GM23338 (cell line): ENCODE measurements at regions not wholly inside any gene's neighbourhood (a gene's known extent, or its start where the extent isn't known, plus 50 kb on each side); places are given as distances from the start of the nearest gene placed in this dataset.

Experiments used
- ATAC-seq: fragments of 200-7000 bp; cut with Tn5 transposase; 3 replicates; pipeline ENCODE4 v1.9.1; 2020
- DNase-seq: peaks from one replicate; pipeline ENCODE4 v3.0.0-alpha.2; 2015; ENCODE audit warnings: low spot score
- H2AFZ ChIP-seq: fragments of 200-600 bp; sonication (generic); 2 replicates; pipeline ENCODE4 v1.8.0; 2016; ENCODE audit warnings: antibody characterized with exemption, mild to moderate bottlenecking, moderate library complexity
- H3F3A ChIP-seq: fragments of 200-600 bp; sonication (generic); replicated peaks from 2 replicates; pipeline ENCODE4 v1.8.0; 2017; ENCODE audit warnings: antibody characterized with exemption, mixed run types, low read depth
- H3K27ac ChIP-seq: fragments of 200-600 bp; sonication (generic); 2 replicates; pipeline ENCODE4 v1.6.1; 2016; ENCODE audit warnings: low read depth
- H3K27me3 ChIP-seq: fragments of 200-600 bp; sonication (generic); 2 replicates; pipeline ENCODE4 v1.8.0; 2016; ENCODE audit warnings: mild to moderate bottlenecking, mixed run types, moderate library complexity; ENCODE audit not compliant: insufficient read depth
- H3K36me3 ChIP-seq: fragments of 200-600 bp; sonication (generic); 2 replicates; pipeline ENCODE4 v1.8.0; 2016; ENCODE audit warnings: mild to moderate bottlenecking; ENCODE audit not compliant: insufficient read depth
- H3K4me1 ChIP-seq: fragments of 200-600 bp; sonication (generic); 2 replicates; pipeline ENCODE4 v1.8.0; 2016; ENCODE audit warnings: mild to moderate bottlenecking, moderate library complexity; ENCODE audit not compliant: insufficient read depth
- H3K4me2 ChIP-seq: fragments of 200-600 bp; sonication (generic); 2 replicates; pipeline ENCODE4 v1.7.1; 2017; ENCODE audit warnings: mixed run types
- H3K4me3 ChIP-seq: fragments of 200-600 bp; sonication (generic); 2 replicates; pipeline ENCODE4 v1.6.1; 2016; ENCODE audit warnings: mixed run types
- H3K79me2 ChIP-seq: fragments of 200-600 bp; sonication (generic); replicated peaks from 2 replicates; pipeline ENCODE4 v1.8.0; 2017; ENCODE audit warnings: mild to moderate bottlenecking; ENCODE audit not compliant: insufficient read depth
- H3K9me2 ChIP-seq: fragments of 200-600 bp; sonication (generic); 2 replicates; pipeline ENCODE4 v1.8.0; 2017; ENCODE audit not compliant: insufficient read depth
- H4K20me1 ChIP-seq: fragments of 200-600 bp; sonication (generic); replicated peaks from 2 replicates; pipeline ENCODE4 v1.8.0; 2017; ENCODE audit warnings: mild to moderate bottlenecking; ENCODE audit not compliant: insufficient read depth
- H3K27ac Mint-ChIP-seq: 2 replicates; pipeline ENCODE4 v1.8.0; 2020; ENCODE audit warnings: inconsistent platforms, mild to moderate bottlenecking, moderate library complexity, mixed read lengths
- H3K27me3 Mint-ChIP-seq: 3 replicates; pipeline ENCODE4 v1.8.0; 2022; ENCODE audit warnings: low read depth, mild to moderate bottlenecking, moderate library complexity, mixed read lengths, inconsistent platforms; ENCODE audit not compliant: insufficient read depth, poor library complexity
- H3K36me3 Mint-ChIP-seq: 3 replicates; pipeline ENCODE4 v1.8.0; 2021; ENCODE audit warnings: low read depth, mild to moderate bottlenecking, inconsistent platforms, moderate library complexity, mixed read lengths
- H3K4me1 Mint-ChIP-seq: 3 replicates; pipeline ENCODE4 v1.8.0; 2020; ENCODE audit warnings: mild to moderate bottlenecking, inconsistent platforms, mixed read lengths
- H3K4me3 Mint-ChIP-seq: 3 replicates; pipeline ENCODE4 v1.8.0; 2021; ENCODE audit warnings: moderate library complexity, mild to moderate bottlenecking, inconsistent platforms, mixed read lengths
- H3K9me3 Mint-ChIP-seq: 3 replicates; pipeline ENCODE4 v1.8.0; 2020; ENCODE audit warnings: moderate library complexity, mild to moderate bottlenecking, inconsistent platforms, mixed read lengths
- CREB1 ChIP-seq: fragments of 250-450 bp; sonication (Bioruptor Pico); IDR thresholded peaks from 2 replicates; pipeline ENCODE4 v1.5.0; 2020; ENCODE audit warnings: low read depth, mild to moderate bottlenecking, moderate library complexity
- CTCF ChIP-seq, 2 experiments: fragments of 200-600 bp in 1 of 2; sonication (generic) in 1 of 2; conservative IDR thresholded peaks; 2 replicates each; pipeline versions ENCODE4 v1.5.1 to v1.6.1; 2016 to 2017; ENCODE audit warnings: antibody characterized with exemption in 2 of 2, low read depth in 2 of 2, mild to moderate bottlenecking in 2 of 2, moderate library complexity in 1 of 2
- ETS1 ChIP-seq: IDR thresholded peaks from 2 replicates; pipeline ENCODE4 v1.6.1; 2016; ENCODE audit warnings: antibody characterized with exemption
- EZH2 ChIP-seq: fragments of 200-600 bp; sonication (generic); IDR thresholded peaks from one replicate; pipeline ENCODE4 v1.8.0; 2017; ENCODE audit warnings: antibody characterized with exemption, mild to moderate bottlenecking, low read depth; ENCODE audit not compliant: unreplicated experiment
- EZH2phosphoT487 ChIP-seq: fragments of 200-600 bp; sonication (generic); IDR thresholded peaks from one replicate; pipeline ENCODE4 v1.8.1; 2018; ENCODE audit warnings: antibody characterized with exemption; ENCODE audit not compliant: unreplicated experiment
- JUNB ChIP-seq: IDR thresholded peaks from one replicate; pipeline ENCODE4 v1.6.1; 2016; ENCODE audit warnings: antibody characterized with exemption; ENCODE audit not compliant: unreplicated experiment
- NANOG ChIP-seq: IDR thresholded peaks from 2 replicates; pipeline ENCODE4 v1.6.1; 2016; ENCODE audit warnings: antibody characterized with exemption, borderline replicate concordance
- POLR2AphosphoS5 ChIP-seq: IDR thresholded peaks from 2 replicates; pipeline ENCODE4 v1.6.1; 2016; ENCODE audit warnings: antibody characterized with exemption, low read depth
- REST ChIP-seq: IDR thresholded peaks from one replicate; pipeline ENCODE4 v1.6.1; 2018; ENCODE audit warnings: antibody characterized with exemption; ENCODE audit not compliant: unreplicated experiment
- STAT1 ChIP-seq: IDR thresholded peaks from one replicate; pipeline ENCODE4 v1.6.1; 2016; ENCODE audit warnings: antibody characterized with exemption; ENCODE audit not compliant: unreplicated experiment
- ZNF114 ChIP-seq: fragments of 250-450 bp; sonication (Bioruptor Pico); IDR thresholded peaks from 2 replicates; pipeline ENCODE4 v1.5.0; 2020; ENCODE audit warnings: mild to moderate bottlenecking, moderate library complexity
- ZNF331 ChIP-seq: fragments of 250-450 bp; sonication (Bioruptor Pico); IDR thresholded peaks from 2 replicates; pipeline ENCODE4 v1.5.0; 2020; ENCODE audit warnings: low read depth, mild to moderate bottlenecking, moderate library complexity
- ZNF462 ChIP-seq: fragments of 250-450 bp; sonication (Bioruptor Pico); IDR thresholded peaks from 2 replicates; pipeline ENCODE4 v1.5.0; 2020; ENCODE audit warnings: mild to moderate bottlenecking, moderate library complexity

- Mint-ChIP-seq H3K4me3 (no peak overlapping the region), H3K4me1 (peaks cover 19% of the 10 kb centered on the region), H3K9me3 (peaks cover 9% of the 10 kb centered on the region; the same call in 2 of the 3 replicates), H3K27me3 (peaks cover 7% of the 10 kb centered on the region), H3K27ac (no peak overlapping the region), H3K36me3 (peaks cover 6% of the 10 kb centered on the region; the same call in 2 of the 3 replicates)
- Histone ChIP-seq H3K79me2 (no peaks in the 10 kb centered on the region), H3K27me3 (no peaks in the 10 kb centered on the region), H3K4me1 (peaks cover 16% of the 10 kb centered on the region), H3K36me3 (no peaks in the 10 kb centered on the region), H3K9me2 (0 out of 2 replicates have a peak, but pooled peaks cover 5% of the 10 kb centered on the region), H3K4me2 (no peak overlapping the region), H3K27ac (no peak overlapping the region), H3F3A (no peaks in the 10 kb centered on the region), H2AFZ (no peak overlapping the region), H3K4me3 (no peak overlapping the region), H4K20me1 (no peaks in the 10 kb centered on the region)
- TF ChIP-seq CTCF (conservative IDR thresholded peaks at IDR 0.05; ENCODE audit: low read depth in 2 of 2) = no peak
- no peak for TF ChIP-seq EZH2
- no peak for TF ChIP-seq ETS1
- no peak for TF ChIP-seq CREB1 (CRISPR knock-in tag)
- no peak for TF ChIP-seq NANOG
- TF ChIP-seq STAT1 = no peak
- no peak for TF ChIP-seq ZNF114 (CRISPR knock-in tag)
- no peak for TF ChIP-seq POLR2AphosphoS5
- no peak for TF ChIP-seq REST
- TF ChIP-seq ZNF331 (CRISPR knock-in tag) = no peak
- no peak for TF ChIP-seq JUNB
- TF ChIP-seq ZNF462 (CRISPR knock-in tag) = no peak
- no peak for TF ChIP-seq EZH2phosphoT487
- no peak for ATAC-seq
- no peak for DNase-seq
Measured at GRCh38 chr4:138907174-138907573, 108.4 kb upstream of the NOCT start.
